Neural cell (in vitro differentiated cells): ENCODE measurements at regions not wholly inside any gene's neighbourhood (a gene's known extent, or its start where the extent isn't known, plus 50 kb on each side); places are given as distances from the start of the nearest gene placed in this dataset.

ENCODE experiments used
- EZH2 ChIP-seq: fragments of 200-600, 300-800 bp; shearing (Covaris generic), sonication (generic); IDR thresholded peaks from 2 replicates; pipeline ENCODE4 v1.6.1; 2014; ENCODE audit warnings: antibody characterized with exemption, low read length, borderline replicate concordance, mild to moderate bottlenecking; ENCODE audit not compliant: insufficient read depth, poor library complexity, severe bottlenecking
- TF ChIP-seq, protein P1 (sequence below): fragments of 450-650 bp; IDR thresholded peaks from 2 replicates; pipeline ENCODE4 v1.5.1; 2014; ENCODE audit warnings: antibody characterized with exemption, mild to moderate bottlenecking, moderate library complexity; ENCODE audit not compliant: poor library complexity, severe bottlenecking

DNA sequence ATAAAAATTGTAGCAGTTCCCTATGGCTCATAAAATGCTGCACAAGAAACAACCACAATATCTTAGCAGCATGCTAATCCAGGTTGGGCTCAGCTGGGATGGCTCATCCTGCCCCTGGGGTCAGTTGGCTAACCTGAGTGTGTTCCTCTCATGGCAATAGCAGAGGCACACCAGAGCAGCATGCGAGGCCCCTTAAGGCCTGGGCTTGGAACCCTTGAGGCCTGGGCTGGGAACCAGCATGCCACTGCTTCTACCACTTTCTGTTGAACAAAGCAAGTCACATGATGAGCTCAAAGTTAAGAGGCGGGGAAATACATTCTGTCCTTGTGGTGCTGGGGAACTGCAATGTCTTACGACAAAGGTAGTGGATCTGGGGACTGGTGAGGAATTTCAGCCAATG is 154.4 kb upstream of the FOXF1 start:
- no peak for TF ChIP-seq EZH2
- TF ChIP-seq, protein P1, sequence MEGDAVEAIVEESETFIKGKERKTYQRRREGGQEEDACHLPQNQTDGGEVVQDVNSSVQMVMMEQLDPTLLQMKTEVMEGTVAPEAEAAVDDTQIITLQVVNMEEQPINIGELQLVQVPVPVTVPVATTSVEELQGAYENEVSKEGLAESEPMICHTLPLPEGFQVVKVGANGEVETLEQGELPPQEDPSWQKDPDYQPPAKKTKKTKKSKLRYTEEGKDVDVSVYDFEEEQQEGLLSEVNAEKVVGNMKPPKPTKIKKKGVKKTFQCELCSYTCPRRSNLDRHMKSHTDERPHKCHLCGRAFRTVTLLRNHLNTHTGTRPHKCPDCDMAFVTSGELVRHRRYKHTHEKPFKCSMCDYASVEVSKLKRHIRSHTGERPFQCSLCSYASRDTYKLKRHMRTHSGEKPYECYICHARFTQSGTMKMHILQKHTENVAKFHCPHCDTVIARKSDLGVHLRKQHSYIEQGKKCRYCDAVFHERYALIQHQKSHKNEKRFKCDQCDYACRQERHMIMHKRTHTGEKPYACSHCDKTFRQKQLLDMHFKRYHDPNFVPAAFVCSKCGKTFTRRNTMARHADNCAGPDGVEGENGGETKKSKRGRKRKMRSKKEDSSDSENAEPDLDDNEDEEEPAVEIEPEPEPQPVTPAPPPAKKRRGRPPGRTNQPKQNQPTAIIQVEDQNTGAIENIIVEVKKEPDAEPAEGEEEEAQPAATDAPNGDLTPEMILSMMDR, result no peak
